Stimulated activated CD4-positive, alpha-beta T cell treated with anti-CD3 and anti-CD28 coated beads, Interleukin-1b, Interleukin-23, amount 100 ng/mL, for 4 hours (primary cell): ENCODE measurements at regions not wholly inside any gene's neighbourhood (a gene's known extent, or its start where the extent isn't known, plus 50 kb on each side); places are given as distances from the start of the nearest gene placed in this dataset.
A peak's percentile ranks its signal among the peaks of the same experiment; 100 is the strongest.

Experiments used
- DNase-seq, 2 donors: peaks; one replicate each; pipeline ENCODE4 v3.0.0-alpha.2; 2020; ENCODE audit warnings: low read depth in 2 of 2

GRCh38 chr13:73704587-73704986 lies 429.6 kb downstream of the KLF12 start:
- DNase-seq, result no peak

- no peak for DNase-seq
Observed at GRCh38 chr13:73703606-73704005, 430.6 kb downstream of the KLF12 start.

GRCh38 chr13:73702419-73703071 lies 431.7 kb downstream of the KLF12 start:
- peak in 1 of 2 donors; percentile 19 for DNase-seq

- DNase-seq, result no peak
Observed at GRCh38 chr13:73701160-73701559, 433.0 kb downstream of the KLF12 start.

GRCh38 chr13:73698859-73699258 lies 435.3 kb downstream of the KLF12 start:
- DNase-seq, result no peak

- DNase-seq, result no peak
Observed at GRCh38 chr13:73697166-73697565, 437.0 kb downstream of the KLF12 start.

- no peak for DNase-seq
Observed at GRCh38 chr13:73696713-73697112, 437.5 kb downstream of the KLF12 start.

GRCh38 chr13:73696271-73696670 lies 437.9 kb downstream of the KLF12 start:
- no peak for DNase-seq

GRCh38 chr13:73695325-73695724 lies 438.9 kb downstream of the KLF12 start:
- DNase-seq, result no peak

- DNase-seq, result no peak
Observed at GRCh38 chr13:73693215-73693614, 441.0 kb downstream of the KLF12 start.

- no peak for DNase-seq
Observed at GRCh38 chr13:73691891-73692290, 442.3 kb downstream of the KLF12 start.

- DNase-seq, result no peak
Observed at GRCh38 chr13:73687929-73688328, 446.3 kb downstream of the KLF12 start.

GRCh38 chr13:73687087-73687486 lies 447.1 kb downstream of the KLF12 start:
- DNase-seq, result no peak

- no peak for DNase-seq
Observed at GRCh38 chr13:73684750-73685149, 449.5 kb downstream of the KLF12 start.

GRCh38 chr13:73684286-73684685 lies 449.9 kb downstream of the KLF12 start:
- DNase-seq, result no peak

- no peak for DNase-seq
Observed at GRCh38 chr13:73683746-73684145, 450.5 kb downstream of the KLF12 start.

GRCh38 chr13:73681779-73682178 lies 452.4 kb downstream of the KLF12 start:
- no peak for DNase-seq

GRCh38 chr13:73681015-73681414 lies 453.2 kb downstream of the KLF12 start:
- no peak for DNase-seq

- no peak for DNase-seq
Observed at GRCh38 chr13:73677048-73677601, 457.1 kb downstream of the KLF12 start.

- DNase-seq, result no peak
Observed at GRCh38 chr13:73676550-73677047, 457.6 kb downstream of the KLF12 start.

GRCh38 chr13:73675821-73676220 lies 458.4 kb downstream of the KLF12 start:
- no peak for DNase-seq

- no peak for DNase-seq
Observed at GRCh38 chr13:73674570-73674969, 459.6 kb downstream of the KLF12 start.

- no peak for DNase-seq
Observed at GRCh38 chr13:73673931-73674330, 460.3 kb downstream of the KLF12 start.

GRCh38 chr13:73672492-73672891 lies 461.7 kb downstream of the KLF12 start:
- no peak for DNase-seq
